DOHH2 (cell line): ENCODE measurements at regions not wholly inside any gene's neighbourhood (a gene's known extent, or its start where the extent isn't known, plus 50 kb on each side); places are given as distances from the start of the nearest gene placed in this dataset.

Source experiments
- H3F3A ChIP-seq: fragments of 200-600 bp; sonication (generic), shearing (Covaris generic); 2 replicates; pipeline ENCODE4 v1.6.0; 2016; ENCODE audit warnings: antibody characterized with exemption, mild to moderate bottlenecking; ENCODE audit not compliant: control insufficient read depth, insufficient read depth
- H3K27ac ChIP-seq: fragments of 200-600 bp; sonication (generic); 2 replicates; pipeline ENCODE4 v1.5.1; 2014; ENCODE audit warnings: low read depth, mild to moderate bottlenecking, low read length, moderate library complexity
- H3K27me3 ChIP-seq: fragments of 200-600 bp; sonication (generic); 2 replicates; pipeline ENCODE4 v1.6.1; 2014; ENCODE audit warnings: mild to moderate bottlenecking, low read length, mixed read lengths; ENCODE audit not compliant: control insufficient read depth
- H3K36me3 ChIP-seq: fragments of 200-600 bp; sonication (generic); 2 replicates; pipeline ENCODE4 v1.6.1; 2014; ENCODE audit warnings: mild to moderate bottlenecking, low read length, moderate library complexity, mixed read lengths; ENCODE audit not compliant: control insufficient read depth
- H3K4me1 ChIP-seq: fragments of 200-600 bp; sonication (generic); 2 replicates; pipeline ENCODE4 v1.6.1; 2014; ENCODE audit warnings: mild to moderate bottlenecking, low read length, mixed read lengths; ENCODE audit not compliant: control insufficient read depth
- H3K4me2 ChIP-seq: fragments of 200-600 bp; sonication (generic); 2 replicates; pipeline ENCODE4 v1.6.0; 2014; ENCODE audit warnings: mild to moderate bottlenecking, low read length, moderate library complexity
- H3K4me3 ChIP-seq: fragments of 200-600 bp; sonication (generic); 2 replicates; pipeline ENCODE4 v1.5.1; 2014; ENCODE audit warnings: mild to moderate bottlenecking, low read length, mixed read lengths
- H3K79me2 ChIP-seq: fragments of 200-600 bp; sonication (generic); 2 replicates; pipeline ENCODE4 v1.6.1; 2014; ENCODE audit warnings: mild to moderate bottlenecking, low read length, mixed read lengths; ENCODE audit not compliant: control insufficient read depth
- H3K9me2 ChIP-seq: fragments of 200-600 bp; sonication (generic); replicated peaks from 2 replicates; pipeline ENCODE4 v1.6.1; 2014; ENCODE audit warnings: mild to moderate bottlenecking, low read length, mixed read lengths; ENCODE audit not compliant: control insufficient read depth
- H3K9me3 ChIP-seq: fragments of 200-600 bp; sonication (generic); 2 replicates; pipeline ENCODE4 v1.6.1; 2014; ENCODE audit warnings: antibody characterized with exemption, low read length, mixed read lengths; ENCODE audit not compliant: control insufficient read depth, insufficient read depth
- H4K20me1 ChIP-seq: fragments of 200-600 bp; sonication (generic); 2 replicates; pipeline ENCODE4 v1.6.0; 2014; ENCODE audit warnings: low read depth, mild to moderate bottlenecking, antibody characterized with exemption, low read length, moderate library complexity; ENCODE audit not compliant: control insufficient read depth, insufficient read depth
- CTCF ChIP-seq: fragments of 200-600 bp; sonication (generic); IDR thresholded peaks from one replicate; pipeline ENCODE4 v1.5.1; 2014; ENCODE audit warnings: antibody characterized with exemption, mild to moderate bottlenecking, low read depth, low read length; ENCODE audit not compliant: poor library complexity, severe bottlenecking
- EZH2phosphoT487 ChIP-seq: fragments of 200-600 bp; sonication (generic); IDR thresholded peaks from 2 replicates; pipeline ENCODE4 v1.6.1; 2017; ENCODE audit warnings: borderline replicate concordance, mild to moderate bottlenecking, antibody characterized with exemption, low read length, moderate library complexity, mixed read lengths

- no peak overlapping the region for H3K4me2 ChIP-seq
- peaks cover 12% of the 10 kb centered on the region; the same call in 1 of the 2 replicates for H3K27me3 ChIP-seq
- peak; percentile 88 for TF ChIP-seq CTCF
- no peak for TF ChIP-seq EZH2phosphoT487
These were observed 51.8 kb upstream of the FAM89A start for GRCh38 chr1:231091831-231092301.

GRCh38 chr1:231091415-231091814 is 51.4 kb upstream of the FAM89A start:
- Histone ChIP-seq H3K9me3 (no peaks in the 10 kb centered on the region), H3K4me3 (no peak overlapping the region), H4K20me1 (no peaks in the 10 kb centered on the region), H3K4me2 (no peak overlapping the region), H3K79me2 (no peaks in the 10 kb centered on the region), H3K27ac (no peak overlapping the region), H3K27me3 (peaks cover 12% of the 10 kb centered on the region; the same call in 1 of the 2 replicates), H3K36me3 (no peaks in the 10 kb centered on the region), H3K4me1 (no peaks in the 10 kb centered on the region), H3F3A (no peaks in the 10 kb centered on the region), H3K9me2 (no peaks in the 10 kb centered on the region)
- TF ChIP-seq EZH2phosphoT487 (no peak), CTCF (no peak)

More at GRCh38 chr1:231091831-231092301, 51.8 kb upstream of the FAM89A start:
- Histone ChIP-seq H3K4me1 (no peaks in the 10 kb centered on the region), H3K79me2 (no peaks in the 10 kb centered on the region), H3K27ac (no peak overlapping the region), H3K36me3 (no peaks in the 10 kb centered on the region), H3K9me3 (no peaks in the 10 kb centered on the region), H3F3A (no peaks in the 10 kb centered on the region), H3K9me2 (no peaks in the 10 kb centered on the region), H4K20me1 (no peaks in the 10 kb centered on the region), H3K4me3 (no peak overlapping the region)
